Colonic mucosa (tissue), 4 donors: ENCODE measurements at regions not wholly inside any gene's neighbourhood (a gene's known extent, or its start where the extent isn't known, plus 50 kb on each side); places are given as distances from the start of the nearest gene placed in this dataset.
"Not testable (repeated sequence)": the region's sequence is repeated elsewhere in the genome, so short reads cannot be mapped to it uniquely, and the experiment has no call there.

ENCODE experiments used
- DNase-seq: peaks from one replicate; pipeline ENCODE4 v3.0.0-alpha.2; 2020
- H3K27ac ChIP-seq: fragments of 200-600 bp; one replicate; pipeline ENCODE4 v1.8.0; 2021
- H3K27me3 ChIP-seq: fragments of 200-600 bp; one replicate; pipeline ENCODE4 v1.8.0; 2021
- H3K36me3 ChIP-seq: fragments of 200-600 bp; one replicate; pipeline ENCODE4 v1.8.0; 2021
- H3K4me1 ChIP-seq: fragments of 200-600 bp; one replicate; pipeline ENCODE4 v1.8.0; 2021; ENCODE audit warnings: mild to moderate bottlenecking
- H3K4me3 ChIP-seq: fragments of 200-600 bp; one replicate; pipeline ENCODE4 v1.8.0; 2021
- H3K9ac ChIP-seq, 2 donors: one replicate each; pipeline ENCODE4 v1.7.0; 2013; ENCODE audit warnings: control low read depth in 2 of 2, low read depth in 2 of 2, low read length in 2 of 2
- H3K9me3 ChIP-seq: fragments of 200-600 bp; one replicate; pipeline ENCODE4 v1.8.0; 2021
- intact Hi-C: fragments of 100-400 bp; cut with DNase I; formaldehyde crosslinking; loops from one replicate; pipeline ENCODE4 v1.14.1; 2022
- TF ChIP-seq, protein P1 (sequence below): fragments of 200-600 bp; IDR thresholded peaks from one replicate; pipeline ENCODE4 v1.8.0; 2022; ENCODE audit warnings: antibody characterized with exemption, mild to moderate bottlenecking
- donor health status: healthy.
- donor health status: DM: no; HTN: no; CAD: no.
- donor health status: DM: no; HTN: no; CAD: no.

- Histone ChIP-seq H3K9ac (no peak overlapping the region), H3K9me3 (no peaks in the 10 kb centered on the region), H3K4me1 (no peaks in the 10 kb centered on the region), H3K4me3 (no peak overlapping the region), H3K27me3 (no peaks in the 10 kb centered on the region), H3K27ac (no peak overlapping the region), H3K36me3 (no peaks in the 10 kb centered on the region)
- intact Hi-C loops, result no loop called here
- DNase-seq, result no peak
- TF ChIP-seq, protein P1, sequence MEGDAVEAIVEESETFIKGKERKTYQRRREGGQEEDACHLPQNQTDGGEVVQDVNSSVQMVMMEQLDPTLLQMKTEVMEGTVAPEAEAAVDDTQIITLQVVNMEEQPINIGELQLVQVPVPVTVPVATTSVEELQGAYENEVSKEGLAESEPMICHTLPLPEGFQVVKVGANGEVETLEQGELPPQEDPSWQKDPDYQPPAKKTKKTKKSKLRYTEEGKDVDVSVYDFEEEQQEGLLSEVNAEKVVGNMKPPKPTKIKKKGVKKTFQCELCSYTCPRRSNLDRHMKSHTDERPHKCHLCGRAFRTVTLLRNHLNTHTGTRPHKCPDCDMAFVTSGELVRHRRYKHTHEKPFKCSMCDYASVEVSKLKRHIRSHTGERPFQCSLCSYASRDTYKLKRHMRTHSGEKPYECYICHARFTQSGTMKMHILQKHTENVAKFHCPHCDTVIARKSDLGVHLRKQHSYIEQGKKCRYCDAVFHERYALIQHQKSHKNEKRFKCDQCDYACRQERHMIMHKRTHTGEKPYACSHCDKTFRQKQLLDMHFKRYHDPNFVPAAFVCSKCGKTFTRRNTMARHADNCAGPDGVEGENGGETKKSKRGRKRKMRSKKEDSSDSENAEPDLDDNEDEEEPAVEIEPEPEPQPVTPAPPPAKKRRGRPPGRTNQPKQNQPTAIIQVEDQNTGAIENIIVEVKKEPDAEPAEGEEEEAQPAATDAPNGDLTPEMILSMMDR, result no peak
Observed at GRCh38 chr7:15821484-15822427, 135.3 kb upstream of the MEOX2 start.

DNA sequence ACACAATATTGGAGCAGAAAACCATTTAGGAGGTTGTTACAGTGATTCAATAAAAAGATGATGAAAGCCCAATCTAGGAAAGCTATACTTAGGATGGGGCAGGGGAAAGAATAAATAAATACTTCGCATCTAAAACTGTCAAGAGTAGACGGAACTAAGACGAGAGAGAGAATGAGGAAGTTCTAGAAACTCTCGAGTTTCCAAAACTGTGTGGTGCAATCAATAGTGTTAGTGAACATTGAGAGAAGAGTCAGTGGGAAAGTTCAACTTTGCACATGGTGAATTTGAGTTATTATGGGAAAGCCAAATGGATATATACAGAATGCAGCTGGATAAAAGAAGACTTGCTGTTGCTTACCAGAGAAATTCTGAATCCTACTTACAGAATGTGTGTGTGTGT, 133.8 kb upstream of the MEOX2 start:
- Histone ChIP-seq H3K27ac (no peak overlapping the region), H3K4me1 (no peaks in the 10 kb centered on the region), H3K4me3 (no peak overlapping the region), H3K27me3 (no peaks in the 10 kb centered on the region), H3K9ac (no peak overlapping the region), H3K9me3 (no peaks in the 10 kb centered on the region), H3K36me3 (no peaks in the 10 kb centered on the region)
- intact Hi-C loops, result no loop called here
- no peak for DNase-seq
- TF ChIP-seq, protein P1, result no peak

- no peaks in the 10 kb centered on the region for H3K4me1 ChIP-seq
- DNase-seq, result no peak
- intact Hi-C loops, result no loop called here
- H3K27ac ChIP-seq, result no peak overlapping the region
- TF ChIP-seq, protein P1, result no peak
- H3K36me3 ChIP-seq, result no peaks in the 10 kb centered on the region
- H3K9me3 ChIP-seq, result no peaks in the 10 kb centered on the region
- no peaks in the 10 kb centered on the region for H3K27me3 ChIP-seq
- H3K4me3 ChIP-seq, result no peak overlapping the region
- H3K9ac ChIP-seq, result no peak overlapping the region
Observed at GRCh38 chr7:15816835-15817426, 130.4 kb upstream of the MEOX2 start.

DNA sequence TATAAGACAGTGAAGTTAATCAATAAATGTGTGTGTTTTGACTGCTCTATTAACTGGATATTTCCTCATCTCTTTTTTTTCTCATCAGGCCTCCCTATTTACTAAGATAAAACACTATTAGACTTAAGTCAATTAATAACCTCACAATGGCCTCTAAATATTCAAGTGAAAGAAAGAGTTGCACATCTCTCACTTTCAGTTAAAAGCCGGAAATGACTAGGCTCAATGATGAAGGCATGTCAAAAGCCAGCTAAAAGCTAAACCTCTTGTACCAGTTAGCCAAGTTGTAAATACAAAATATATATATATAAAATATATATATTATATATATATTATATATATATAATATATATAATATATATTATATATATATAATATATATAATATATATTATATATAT, 127.0 kb upstream of the MEOX2 start:
- TF ChIP-seq, protein P1, result no peak
- H3K27ac ChIP-seq, result no peak overlapping the region
- no peaks in the 10 kb centered on the region for H3K36me3 ChIP-seq
- H3K9me3 ChIP-seq, result no peaks in the 10 kb centered on the region
- no peaks in the 10 kb centered on the region for H3K4me1 ChIP-seq
- H3K9ac ChIP-seq, result no peak overlapping the region
- DNase-seq, result no peak
- H3K27me3 ChIP-seq, result no peaks in the 10 kb centered on the region
- intact Hi-C loops, result no loop called here
- H3K4me3 ChIP-seq, result no peak overlapping the region

DNA sequence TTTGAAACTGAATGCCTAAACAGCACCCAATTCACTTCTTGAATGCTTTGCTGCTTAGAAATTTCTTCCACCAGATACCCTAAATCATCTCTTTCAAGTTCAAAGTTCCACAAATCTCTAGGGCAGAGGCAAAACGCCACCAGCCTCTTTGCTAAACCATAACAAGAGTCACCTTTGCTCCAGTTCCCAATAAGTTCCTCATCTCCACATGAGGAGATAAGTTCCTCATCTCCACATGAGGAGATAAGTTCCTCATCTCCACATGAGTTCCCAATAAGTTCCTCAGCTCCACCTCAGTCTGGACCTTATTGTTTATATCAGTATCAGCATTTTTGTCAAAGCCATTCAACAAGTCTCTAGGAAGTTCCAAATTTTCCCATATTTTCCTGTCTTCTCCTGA, 123.9 kb upstream of the MEOX2 start:
- H3K4me1 ChIP-seq, H3K9me3 ChIP-seq, intact Hi-C loops, H3K27me3 ChIP-seq, H3K36me3 ChIP-seq, DNase-seq, H3K9ac ChIP-seq, H3K4me3 ChIP-seq, H3K27ac ChIP-seq: not testable (repeated sequence)

- not testable (repeated sequence) for H3K4me1 ChIP-seq
Observed at GRCh38 chr7:15809936-15810335, 123.5 kb upstream of the MEOX2 start.

More at GRCh38 chr7:15809936-15810335, 123.5 kb upstream of the MEOX2 start:
- H3K9me3 ChIP-seq, H3K9ac ChIP-seq, H3K27ac ChIP-seq, H3K4me3 ChIP-seq, intact Hi-C loops, H3K36me3 ChIP-seq, H3K27me3 ChIP-seq, DNase-seq: not testable (repeated sequence)
